GM12878 (cell line): ENCODE measurements at regions not wholly inside any gene's neighbourhood (a gene's known extent, or its start where the extent isn't known, plus 50 kb on each side); places are given as distances from the start of the nearest gene placed in this dataset.

Source experiments
- CHD2 ChIP-seq: IDR thresholded peaks from 2 replicates; pipeline ENCODE4 v1.6.1; 2011; ENCODE audit warnings: low read depth, low read length, improper control_type of control experiment, borderline replicate concordance
- CREB1 ChIP-seq: IDR thresholded peaks from 2 replicates; pipeline ENCODE4 v1.6.1; 2012; ENCODE audit warnings: low read depth, mild to moderate bottlenecking, inconsistent platforms
- CTCF ChIP-seq, 3 experiments: IDR thresholded peaks in 2 of 3; conservative IDR thresholded peaks in 1 of 3; 2 replicates each; pipeline ENCODE4 v1.5.1; 2011; ENCODE audit warnings: low read depth in 3 of 3, low read length in 3 of 3, mild to moderate bottlenecking in 3 of 3, control low read depth in 2 of 3, moderate library complexity in 2 of 3, inconsistent platforms in 1 of 3, mixed read lengths in 1 of 3; ENCODE audit not compliant: control insufficient read depth in 2 of 3, insufficient read depth in 1 of 3; ENCODE audit errors: extremely low read depth in 1 of 3
- EP300 ChIP-seq, 2 experiments: fragments of 150-350 bp in 1 of 2; IDR thresholded peaks; 2 replicates each; pipeline ENCODE4 v1.6.1; 2011 to 2012; ENCODE audit warnings: low read depth in 2 of 2, low read length in 2 of 2, borderline replicate concordance in 1 of 2, improper control_type of control experiment in 1 of 2, inconsistent platforms in 1 of 2; ENCODE audit not compliant: control insufficient read depth in 1 of 2
- EZH2 ChIP-seq: IDR thresholded peaks from 2 replicates; pipeline ENCODE4 v1.6.1; 2012; ENCODE audit warnings: low read depth, mild to moderate bottlenecking, control low read depth, inconsistent platforms, low read length, borderline replicate concordance; ENCODE audit not compliant: control insufficient read depth
- NFIC ChIP-seq: IDR thresholded peaks from 2 replicates; pipeline ENCODE4 v1.6.1; 2012; ENCODE audit warnings: low read depth, mild to moderate bottlenecking, inconsistent platforms, low read length, moderate library complexity
- POLR2A ChIP-seq: IDR thresholded peaks from 2 replicates; pipeline ENCODE4 v1.6.1; 2011; ENCODE audit warnings: low read depth, mild to moderate bottlenecking, low read length
- RELA ChIP-seq: fragments of 450-650 bp; IDR thresholded peaks from 2 replicates; pipeline ENCODE4 v1.8.0; 2014; ENCODE audit warnings: borderline replicate concordance; ENCODE audit not compliant: partially characterized antibody
- SUPT20H ChIP-seq: IDR thresholded peaks from 2 replicates; pipeline ENCODE4 v1.6.1; 2011; ENCODE audit warnings: low read depth, mild to moderate bottlenecking, low read length, moderate library complexity, borderline replicate concordance; ENCODE audit not compliant: control insufficient read depth
- YY1 ChIP-seq: IDR thresholded peaks from 2 replicates; pipeline ENCODE4 v1.6.1; 2011; ENCODE audit warnings: low read depth, mild to moderate bottlenecking, low read length
- TF ChIP-seq, protein P1 (sequence below): IDR thresholded peaks from 2 replicates; pipeline ENCODE4 v1.6.1; 2011; ENCODE audit warnings: borderline replicate concordance, low read depth, mild to moderate bottlenecking, moderate library complexity, mixed read lengths, low read length; ENCODE audit not compliant: insufficient read depth; ENCODE audit errors: extremely low read length
- TF ChIP-seq, protein P2 (sequence below): IDR thresholded peaks from 2 replicates; pipeline ENCODE4 v1.6.1; 2012; ENCODE audit warnings: low read length, inconsistent platforms

- TF ChIP-seq EZH2, result no peak
- TF ChIP-seq EP300 (IDR thresholded peaks at IDR 0.05; ENCODE audit: borderline replicate concordance in 1 of 2, control insufficient read depth in 1 of 2, low read depth in 2 of 2, low read length in 2 of 2), result no peak
- TF ChIP-seq YY1, result no peak
- no peak for TF ChIP-seq POLR2A
- no peak for TF ChIP-seq NFIC
- no peak for TF ChIP-seq CREB1
- TF ChIP-seq, protein P1, sequence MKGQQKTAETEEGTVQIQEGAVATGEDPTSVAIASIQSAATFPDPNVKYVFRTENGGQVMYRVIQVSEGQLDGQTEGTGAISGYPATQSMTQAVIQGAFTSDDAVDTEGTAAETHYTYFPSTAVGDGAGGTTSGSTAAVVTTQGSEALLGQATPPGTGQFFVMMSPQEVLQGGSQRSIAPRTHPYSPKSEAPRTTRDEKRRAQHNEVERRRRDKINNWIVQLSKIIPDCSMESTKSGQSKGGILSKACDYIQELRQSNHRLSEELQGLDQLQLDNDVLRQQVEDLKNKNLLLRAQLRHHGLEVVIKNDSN, result no peak
- no peak for TF ChIP-seq RELA
- no peak for TF ChIP-seq SUPT20H
- TF ChIP-seq, protein P2, sequence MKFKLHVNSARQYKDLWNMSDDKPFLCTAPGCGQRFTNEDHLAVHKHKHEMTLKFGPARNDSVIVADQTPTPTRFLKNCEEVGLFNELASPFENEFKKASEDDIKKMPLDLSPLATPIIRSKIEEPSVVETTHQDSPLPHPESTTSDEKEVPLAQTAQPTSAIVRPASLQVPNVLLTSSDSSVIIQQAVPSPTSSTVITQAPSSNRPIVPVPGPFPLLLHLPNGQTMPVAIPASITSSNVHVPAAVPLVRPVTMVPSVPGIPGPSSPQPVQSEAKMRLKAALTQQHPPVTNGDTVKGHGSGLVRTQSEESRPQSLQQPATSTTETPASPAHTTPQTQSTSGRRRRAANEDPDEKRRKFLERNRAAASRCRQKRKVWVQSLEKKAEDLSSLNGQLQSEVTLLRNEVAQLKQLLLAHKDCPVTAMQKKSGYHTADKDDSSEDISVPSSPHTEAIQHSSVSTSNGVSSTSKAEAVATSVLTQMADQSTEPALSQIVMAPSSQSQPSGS, result no peak
- TF ChIP-seq CTCF (IDR thresholded peaks at IDR 0.05 in 2 of 3, conservative IDR thresholded peaks at IDR 0.05 in 1 of 3; ENCODE audit: control insufficient read depth in 2 of 3, extremely low read depth in 1 of 3, insufficient read depth in 1 of 3, low read depth in 3 of 3, low read length in 3 of 3), result no peak
- TF ChIP-seq CHD2, result no peak
Observed at GRCh38 chr6:48031711-48032110, 79.3 kb downstream of the PTCHD4 start.
